ENCODE measurements at regions not wholly inside any gene's neighbourhood (a gene's known extent, or its start where the extent isn't known, plus 50 kb on each side); places are given as distances from the start of the nearest gene placed in this dataset.

GRCh38 chr5:158115468-158115867, 256.5 kb upstream of the CLINT1 start:
- TF ChIP-seq, protein P1, sequence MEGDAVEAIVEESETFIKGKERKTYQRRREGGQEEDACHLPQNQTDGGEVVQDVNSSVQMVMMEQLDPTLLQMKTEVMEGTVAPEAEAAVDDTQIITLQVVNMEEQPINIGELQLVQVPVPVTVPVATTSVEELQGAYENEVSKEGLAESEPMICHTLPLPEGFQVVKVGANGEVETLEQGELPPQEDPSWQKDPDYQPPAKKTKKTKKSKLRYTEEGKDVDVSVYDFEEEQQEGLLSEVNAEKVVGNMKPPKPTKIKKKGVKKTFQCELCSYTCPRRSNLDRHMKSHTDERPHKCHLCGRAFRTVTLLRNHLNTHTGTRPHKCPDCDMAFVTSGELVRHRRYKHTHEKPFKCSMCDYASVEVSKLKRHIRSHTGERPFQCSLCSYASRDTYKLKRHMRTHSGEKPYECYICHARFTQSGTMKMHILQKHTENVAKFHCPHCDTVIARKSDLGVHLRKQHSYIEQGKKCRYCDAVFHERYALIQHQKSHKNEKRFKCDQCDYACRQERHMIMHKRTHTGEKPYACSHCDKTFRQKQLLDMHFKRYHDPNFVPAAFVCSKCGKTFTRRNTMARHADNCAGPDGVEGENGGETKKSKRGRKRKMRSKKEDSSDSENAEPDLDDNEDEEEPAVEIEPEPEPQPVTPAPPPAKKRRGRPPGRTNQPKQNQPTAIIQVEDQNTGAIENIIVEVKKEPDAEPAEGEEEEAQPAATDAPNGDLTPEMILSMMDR (IDR thresholded peaks at IDR 0.05) = no peak
- TF ChIP-seq POLR2A (IDR thresholded peaks at IDR 0.05) = no peak

All from adrenal gland (tissue), 5 donors.